Aorta (tissue), 5 donors: ENCODE measurements at regions not wholly inside any gene's neighbourhood (a gene's known extent, or its start where the extent isn't known, plus 50 kb on each side); places are given as distances from the start of the nearest gene placed in this dataset.

Experiments
- ATAC-seq: fragments of 200-7000 bp; cut with Tn5 transposase; one replicate; pipeline ENCODE4 v1.9.1; 2022; ENCODE audit warnings: moderate library complexity; ENCODE audit not compliant: low FRiP score
- DNase-seq, 2 donors: peaks; one replicate each; pipeline ENCODE4 v3.0.0-alpha.2; 2020
- H3K27ac ChIP-seq, 2 donors: one replicate each; pipeline ENCODE4 v1.5.1; 2013; ENCODE audit warnings: low read length in 2 of 2, mild to moderate bottlenecking in 2 of 2, moderate library complexity in 2 of 2, control low read depth in 1 of 2, inconsistent platforms in 1 of 2, low read depth in 1 of 2
- H3K27me3 ChIP-seq, 2 donors: one replicate each; pipeline ENCODE4 v1.6.1; 2013; ENCODE audit warnings: control low read depth in 1 of 2, low read length in 1 of 2, mild to moderate bottlenecking in 1 of 2, moderate library complexity in 1 of 2; ENCODE audit not compliant: insufficient read depth in 2 of 2, control insufficient read depth in 1 of 2
- H3K36me3 ChIP-seq, 2 donors: one replicate each; pipeline ENCODE4 v1.6.1; 2013; ENCODE audit warnings: control low read depth in 1 of 2, low read length in 1 of 2, mild to moderate bottlenecking in 1 of 2; ENCODE audit not compliant: insufficient read depth in 2 of 2, control insufficient read depth in 1 of 2
- H3K4me1 ChIP-seq, 2 donors: one replicate each; pipeline ENCODE4 v1.6.1; 2013; ENCODE audit warnings: low read length in 2 of 2, control low read depth in 1 of 2, mild to moderate bottlenecking in 1 of 2, moderate library complexity in 1 of 2; ENCODE audit not compliant: insufficient read depth in 2 of 2, control insufficient read depth in 1 of 2
- H3K4me3 ChIP-seq, 2 donors: one replicate each; pipeline ENCODE4 v1.5.1; 2013; ENCODE audit warnings: low read length in 2 of 2, control low read depth in 1 of 2, mild to moderate bottlenecking in 1 of 2
- H3K9me3 ChIP-seq: one replicate; pipeline ENCODE4 v1.6.1; 2013; ENCODE audit warnings: mild to moderate bottlenecking, low read length; ENCODE audit not compliant: control insufficient read depth
- WGBS, 2 donors: extraction: QIAGEN DNeasy Blood & Tissue Kit; methylation state at CpG; one replicate each; pipeline ENCODE4 v1.1.7; 2013; 5-methylcytosine and 5-hydroxymethylcytosine counted together
- intact Hi-C, 2 donors: fragments of 100-400 bp; cut with DNase I; formaldehyde crosslinking; loops; one replicate each; pipeline versions ENCODE4 v1.14.2 to v1.15.0; 2022
- donor health status: healthy with polysubstance abuse.
- donor health status: Bipolar disorder and iron deficiency.
- donor health status: DM: no; HTN: no; CAD: no.
- donor health status: DM: no; HTN: no; CAD: no.
- donor health status: DM: yes; HTN: yes; CAD: no.

DNA sequence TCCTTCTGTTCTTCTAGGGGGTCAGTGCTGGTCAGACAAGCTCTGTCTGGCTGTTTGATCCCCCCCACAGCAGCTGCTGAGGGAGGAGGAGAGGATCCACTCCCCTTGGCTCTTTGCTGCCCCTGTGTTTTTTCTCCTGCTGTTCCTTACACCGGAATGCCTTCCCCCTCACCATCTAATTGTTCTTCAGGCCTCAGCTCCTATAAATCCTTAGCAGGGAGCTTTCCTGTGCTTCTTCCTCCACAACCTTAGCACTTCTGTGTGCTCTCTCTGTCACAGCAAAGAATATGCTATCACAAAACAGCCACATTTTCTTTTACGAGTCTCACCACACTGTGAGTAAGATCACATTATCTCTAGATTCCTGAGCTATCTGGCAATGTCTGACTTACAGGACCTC is 196.6 kb downstream of the OTOR start:
- WGBS, 2 donors, result 25 to 26% methylated on average over 2 of the region's 2 CpGs
- DNase-seq (no peak), ATAC-seq (no peak)
- intact Hi-C loops, result no loop called here
- Histone ChIP-seq H3K36me3 (no peaks in the 10 kb centered on the region), H3K27me3 (peaks cover 0 to 1% of the 10 kb centered on the region in 2 donors), H3K27ac (no peak overlapping the region), H3K4me1 (no peaks in the 10 kb centered on the region), H3K4me3 (no peak overlapping the region), H3K9me3 (peaks cover 2% of the 10 kb centered on the region)

DNA sequence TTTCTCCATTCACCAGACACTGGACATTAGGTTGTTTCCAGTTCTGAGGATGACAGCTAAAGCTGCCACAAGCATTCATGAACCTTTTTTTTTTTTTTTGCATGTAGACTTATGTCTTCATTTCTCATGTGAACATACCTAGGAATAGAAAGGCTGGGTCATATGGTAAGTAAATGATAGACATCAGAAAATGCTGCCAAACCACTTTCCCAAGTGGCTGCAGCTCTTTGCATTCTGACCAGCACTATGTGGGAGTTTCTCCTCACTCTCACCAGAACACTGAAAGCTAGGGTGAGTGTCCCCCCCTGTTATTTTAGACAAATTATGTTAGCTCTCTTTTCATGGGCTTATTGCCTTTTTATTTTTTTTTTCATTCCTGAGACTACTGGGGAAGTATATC is 197.5 kb downstream of the OTOR start:
- Histone ChIP-seq H3K4me1 (no peaks in the 10 kb centered on the region), H3K36me3 (no peaks in the 10 kb centered on the region), H3K27me3 (no peaks in the 10 kb centered on the region), H3K4me3 (no peak overlapping the region), H3K9me3 (peaks cover 2% of the 10 kb centered on the region), H3K27ac (no peak overlapping the region)
- no peak for DNase-seq
- intact Hi-C loops, result no loop called here
- no peak for ATAC-seq

DNA sequence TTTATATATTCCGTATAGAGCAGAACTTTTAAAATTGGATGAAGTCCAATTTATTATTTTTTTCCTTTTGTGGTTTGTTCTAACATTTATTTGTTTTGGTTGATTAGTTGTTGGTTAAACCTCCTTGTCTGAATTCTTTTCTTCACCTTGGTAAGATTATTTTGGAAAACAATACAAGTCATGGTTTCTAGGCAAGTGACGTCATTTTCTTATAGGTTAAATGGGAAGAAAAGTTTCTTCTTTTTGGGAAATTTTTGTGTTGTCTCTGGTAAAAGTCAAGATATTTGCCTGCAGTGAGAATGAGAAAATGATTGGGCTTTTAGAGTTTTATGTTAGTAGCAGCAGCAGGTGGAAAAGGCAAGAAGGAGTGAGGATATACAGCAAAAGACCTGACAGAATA is 197.9 kb downstream of the OTOR start:
- H3K27ac ChIP-seq, result no peak overlapping the region
- intact Hi-C loops, result no loop called here

DNA sequence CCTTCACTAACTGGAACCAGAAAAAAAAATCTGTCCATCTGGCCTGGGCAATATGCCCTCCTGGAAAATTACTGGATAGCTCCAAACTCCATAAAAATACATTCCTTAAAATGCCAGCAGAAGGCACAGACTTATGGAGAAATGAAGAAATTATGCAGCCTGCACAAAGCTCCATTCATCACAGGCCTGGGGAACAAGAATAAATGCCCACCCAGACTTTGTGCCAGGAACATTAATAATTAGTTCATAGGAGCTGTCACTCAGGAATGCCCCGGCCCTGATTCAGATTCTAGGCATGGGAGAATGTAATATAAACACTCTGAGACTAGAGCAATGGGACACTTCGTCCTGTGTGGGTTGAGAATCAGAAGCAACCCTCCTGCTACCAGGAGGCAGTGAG is 199.3 kb downstream of the OTOR start:
- H3K36me3 ChIP-seq, result no peaks in the 10 kb centered on the region
- H3K9me3 ChIP-seq, result peaks cover 3% of the 10 kb centered on the region
- DNase-seq (no peak), ATAC-seq (no peak)
- H3K4me1 ChIP-seq, result no peaks in the 10 kb centered on the region
- no peak overlapping the region for H3K4me3 ChIP-seq
- H3K27me3 ChIP-seq, result no peaks in the 10 kb centered on the region
- intact Hi-C loops, result no loop called here
- 5 to 6% methylated on average over 2 of the region's 2 CpGs for WGBS, 2 donors
- no peak overlapping the region for H3K27ac ChIP-seq

More for the DNA sequence above, 197.9 kb downstream of the OTOR start:
- Histone ChIP-seq H3K4me3 (no peak overlapping the region), H3K4me1 (no peaks in the 10 kb centered on the region), H3K36me3 (no peaks in the 10 kb centered on the region), H3K27me3 (no peaks in the 10 kb centered on the region), H3K9me3 (peaks cover 3% of the 10 kb centered on the region)
- no peak for ATAC-seq
- 66 to 71% methylated on average over 2 of the region's 2 CpGs for WGBS, 2 donors
- DNase-seq, result no peak

DNA sequence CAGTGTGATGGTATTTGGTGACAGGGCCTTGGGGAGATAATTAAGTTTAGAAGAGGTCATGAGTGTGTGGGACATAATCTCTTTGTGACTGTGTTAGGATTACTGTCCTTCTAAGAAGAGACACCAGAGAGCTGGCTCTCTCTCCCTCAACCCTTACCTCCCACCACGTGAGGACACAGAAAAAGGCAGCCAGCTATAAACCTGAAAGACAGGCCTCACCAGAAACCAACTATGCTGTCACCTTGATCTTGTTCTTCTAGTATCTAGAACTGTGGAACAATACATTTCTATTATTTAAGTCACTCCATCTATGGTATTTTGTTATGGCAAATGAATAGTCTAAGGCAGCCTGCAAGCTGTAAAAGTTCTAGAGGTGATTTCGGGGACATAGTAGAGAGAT is 203.7 kb downstream of the OTOR start:
- no peak overlapping the region for H3K4me3 ChIP-seq
- H3K27me3 ChIP-seq, result no peaks in the 10 kb centered on the region
- no peak overlapping the region for H3K27ac ChIP-seq
- peaks cover 3% of the 10 kb centered on the region for H3K9me3 ChIP-seq
- 74 to 77% methylated on average over 2 of the region's 2 CpGs for WGBS, 2 donors
- no peak for ATAC-seq
- no peak for DNase-seq
- intact Hi-C loops, result no loop called here
- H3K36me3 ChIP-seq, result no peaks in the 10 kb centered on the region
- H3K4me1 ChIP-seq, result no peaks in the 10 kb centered on the region

DNA sequence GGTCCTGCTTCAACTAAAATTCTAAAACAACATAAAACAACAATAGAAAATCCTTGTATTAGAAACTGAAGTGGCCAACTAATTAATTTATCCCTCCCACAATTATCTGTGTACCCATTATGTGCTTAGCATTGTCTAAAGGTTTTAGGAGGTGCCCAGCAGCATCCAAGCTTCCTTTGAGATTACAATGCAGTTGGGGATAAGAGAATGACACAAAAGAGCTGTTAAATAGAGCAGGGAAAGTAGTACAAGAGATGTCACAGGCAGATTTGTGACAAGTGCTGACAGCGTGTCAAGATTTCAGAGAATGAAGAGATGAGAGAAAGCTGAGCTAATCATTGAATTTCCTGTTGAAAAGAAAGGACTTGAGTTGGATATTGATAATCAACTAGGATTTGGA is 204.8 kb downstream of the OTOR start:
- Histone ChIP-seq H3K4me1 (no peaks in the 10 kb centered on the region), H3K9me3 (peaks cover 3% of the 10 kb centered on the region), H3K4me3 (no peak overlapping the region), H3K27me3 (no peaks in the 10 kb centered on the region), H3K36me3 (no peaks in the 10 kb centered on the region), H3K27ac (no peak overlapping the region)
- intact Hi-C loops, result no loop called here
- DNase-seq (no peak), ATAC-seq (no peak)
- 77 to 90% methylated on average over 1 of the region's 1 CpG for WGBS, 2 donors

DNA sequence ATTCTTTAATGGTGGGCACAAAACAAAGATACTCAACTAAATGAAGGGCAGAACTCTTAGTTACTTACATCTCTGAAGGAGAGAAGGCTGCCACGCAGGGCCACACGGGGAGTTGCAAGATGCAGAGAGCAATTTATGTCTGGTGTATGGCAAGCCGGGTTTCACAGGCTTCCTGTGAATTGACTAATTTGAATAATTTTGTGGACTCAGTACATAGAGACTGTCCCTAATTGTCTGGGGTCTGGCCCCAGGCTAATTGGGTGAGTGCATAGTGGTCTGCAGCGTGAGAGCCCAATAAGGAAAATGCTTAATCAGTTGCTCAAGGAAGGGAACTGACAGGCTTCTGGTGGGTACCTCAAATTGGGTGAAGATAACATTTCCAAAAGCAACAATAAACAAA is 205.7 kb downstream of the OTOR start:
- 66 to 77% methylated on average over 4 of the region's 4 CpGs for WGBS, 2 donors
- intact Hi-C loops, result no loop called here
- no peak overlapping the region for H3K4me3 ChIP-seq

DNA sequence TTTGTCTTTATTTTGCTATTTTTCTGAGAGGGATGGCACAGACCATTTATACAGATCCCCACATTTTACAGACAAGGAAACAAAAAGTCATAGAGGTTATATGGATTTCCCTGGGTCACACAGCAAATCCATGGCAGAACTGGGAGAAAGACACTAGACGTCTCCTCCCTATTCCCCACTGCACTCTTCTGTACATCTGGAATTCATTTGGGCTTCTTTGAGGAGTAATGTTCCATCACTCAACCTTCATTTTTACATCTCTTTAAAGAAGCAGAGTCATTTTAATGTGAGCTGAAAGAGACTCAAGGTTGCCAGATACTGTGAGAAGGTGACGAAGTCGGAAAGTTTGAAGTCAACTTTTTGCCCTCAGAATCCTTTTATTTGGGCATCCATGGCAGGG is 207.3 kb downstream of the OTOR start:
- H3K27me3 ChIP-seq, result no peaks in the 10 kb centered on the region
- intact Hi-C loops, result no loop called here
- ATAC-seq (no peak), DNase-seq (no peak)
- H3K36me3 ChIP-seq, result no peaks in the 10 kb centered on the region
- H3K4me3 ChIP-seq, result no peak overlapping the region
- H3K9me3 ChIP-seq, result peaks cover 1% of the 10 kb centered on the region
- no peaks in the 10 kb centered on the region for H3K4me1 ChIP-seq
- no peak overlapping the region for H3K27ac ChIP-seq
- 61 to 62% methylated on average over 3 of the region's 3 CpGs for WGBS, 2 donors

More for the DNA sequence above, 205.7 kb downstream of the OTOR start:
- no peaks in the 10 kb centered on the region for H3K4me1 ChIP-seq
- no peaks in the 10 kb centered on the region for H3K36me3 ChIP-seq
- H3K9me3 ChIP-seq, result peaks cover 3% of the 10 kb centered on the region
- H3K27ac ChIP-seq, result no peak overlapping the region
- DNase-seq (no peak), ATAC-seq (no peak)
- H3K27me3 ChIP-seq, result no peaks in the 10 kb centered on the region

DNA sequence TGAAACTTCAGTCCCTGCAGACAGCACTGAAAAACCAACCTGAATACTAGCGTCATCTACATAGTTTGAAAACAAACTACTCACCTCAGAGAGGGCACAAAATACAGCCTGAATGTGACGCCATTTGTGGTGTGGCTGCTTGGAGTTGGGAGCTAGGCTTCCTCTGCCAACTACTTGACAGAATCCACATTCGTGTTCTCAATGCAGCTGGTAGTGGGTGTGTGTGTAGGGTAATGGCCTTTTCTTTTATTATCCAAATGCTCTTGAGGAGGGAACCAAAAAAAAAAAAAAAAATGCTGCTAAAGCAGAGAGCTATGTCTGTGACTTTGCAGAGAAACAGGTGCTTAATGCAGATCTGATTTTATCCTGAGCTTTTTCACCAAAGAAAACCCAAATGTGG is 207.8 kb downstream of the OTOR start:
- WGBS, 2 donors, result 39 to 43% methylated on average over 3 of the region's 3 CpGs
- Histone ChIP-seq H3K4me1 (no peaks in the 10 kb centered on the region), H3K4me3 (no peak overlapping the region), H3K36me3 (no peaks in the 10 kb centered on the region), H3K27me3 (no peaks in the 10 kb centered on the region), H3K9me3 (no peaks in the 10 kb centered on the region), H3K27ac (no peak overlapping the region)
- no peak for DNase-seq
- intact Hi-C loops, result no loop called here
- no peak for ATAC-seq
